Forelimb muscle (tissue), 1 donor: ENCODE measurements at regions not wholly inside any gene's neighbourhood (a gene's known extent, or its start where the extent isn't known, plus 50 kb on each side); places are given as distances from the start of the nearest gene placed in this dataset.

Experiments used
- DNase-seq: peaks from one replicate; pipeline ENCODE4 v3.0.0-alpha.2; 2013; ENCODE audit warnings: low read depth

GRCh38 chr2:58913082-58913726, 672.1 kb upstream of the FANCL start:
- no peak for DNase-seq

GRCh38 chr2:58911877-58912276, 670.8 kb upstream of the FANCL start:
- DNase-seq = no peak

GRCh38 chr2:58908501-58909154, 667.5 kb upstream of the FANCL start:
- no peak for DNase-seq

- no peak for DNase-seq
Observed at GRCh38 chr2:58907644-58908043, 666.5 kb upstream of the FANCL start.

- DNase-seq = no peak
Observed at GRCh38 chr2:58906081-58906645, 665.0 kb upstream of the FANCL start.

GRCh38 chr2:58904095-58904494, 663.0 kb upstream of the FANCL start:
- DNase-seq = no peak

- no peak for DNase-seq
Observed at GRCh38 chr2:58903427-58903826, 662.3 kb upstream of the FANCL start.

- DNase-seq = no peak
Observed at GRCh38 chr2:58900246-58901027, 659.3 kb upstream of the FANCL start.

GRCh38 chr2:58899692-58900091, 658.6 kb upstream of the FANCL start:
- DNase-seq = no peak

- no peak for DNase-seq
Observed at GRCh38 chr2:58896638-58897037, 655.5 kb upstream of the FANCL start.

- no peak for DNase-seq
Observed at GRCh38 chr2:58895857-58896256, 654.7 kb upstream of the FANCL start.

GRCh38 chr2:58893656-58894351, 652.7 kb upstream of the FANCL start:
- no peak for DNase-seq

- no peak for DNase-seq
Observed at GRCh38 chr2:58891828-58892377, 650.8 kb upstream of the FANCL start.

GRCh38 chr2:58890865-58891525, 649.9 kb upstream of the FANCL start:
- no peak for DNase-seq

- DNase-seq = no peak
Observed at GRCh38 chr2:58886009-58886408, 644.9 kb upstream of the FANCL start.

GRCh38 chr2:58879834-58880233, 638.7 kb upstream of the FANCL start:
- DNase-seq = no peak

GRCh38 chr2:58878778-58879177, 637.7 kb upstream of the FANCL start:
- no peak for DNase-seq

- no peak for DNase-seq
Observed at GRCh38 chr2:58876126-58876525, 635.0 kb upstream of the FANCL start.

GRCh38 chr2:58875436-58875835, 634.3 kb upstream of the FANCL start:
- peak; percentile 46 for DNase-seq

- no peak for DNase-seq
Observed at GRCh38 chr2:58871469-58872142, 630.5 kb upstream of the FANCL start.

- no peak for DNase-seq
Observed at GRCh38 chr2:58870704-58871103, 629.6 kb upstream of the FANCL start.
